ENCODE measurements at regions not wholly inside any gene's neighbourhood (a gene's known extent, or its start where the extent isn't known, plus 50 kb on each side); places are given as distances from the start of the nearest gene placed in this dataset.

DNA sequence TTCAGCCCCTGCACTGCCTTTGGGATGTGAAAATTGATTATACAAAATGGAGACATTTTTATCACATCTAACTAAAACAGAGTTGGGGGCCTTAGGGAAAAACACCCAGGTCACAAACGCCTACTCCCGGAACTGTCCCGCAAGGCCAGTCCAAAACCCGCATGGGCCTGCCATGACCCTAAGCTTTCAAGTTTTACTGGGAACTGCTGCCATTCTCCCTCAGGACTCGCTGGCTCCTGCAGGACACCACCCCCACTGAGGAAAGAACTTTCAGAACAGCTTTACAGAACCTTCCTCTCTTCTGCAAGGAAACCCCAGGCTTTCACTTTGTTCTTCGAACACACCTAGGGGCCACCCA lies 320.4 kb upstream of the HS6ST1 start:
- ATAC-seq (no peak), FAIRE-seq (no peak), DNase-seq (ENCODE audit: extremely low read depth in 1 of 4, low spot score in 3 of 4) (no peak)
- Histone ChIP-seq H3K4me2 (ENCODE audit: insufficient read depth, low read length) (no peak overlapping the region), H3K79me2 (ENCODE audit: control insufficient read depth, insufficient read depth, low read length) (no peaks in the 10 kb centered on the region), H3K9me1 (ENCODE audit: control insufficient read depth, insufficient read depth, low read length) (no peaks in the 10 kb centered on the region), H2AFZ (ENCODE audit: low read depth, low read length) (no peak overlapping the region), H3K36me3 (ENCODE audit: control insufficient read depth, insufficient read depth, low read length) (no peaks in the 10 kb centered on the region), H3K9ac (ENCODE audit: insufficient read depth in 1 of 2, low read depth in 2 of 2, low read length in 2 of 2) (no peak overlapping the region), H3K4me3 (no peak overlapping the region), H3K27ac (ENCODE audit: extremely low read depth, low read depth, low read length) (no peak overlapping the region), H3K9me3 (replicated peaks; ENCODE audit: control insufficient read depth, insufficient read depth, low read depth, low read length) (no peaks in the 10 kb centered on the region), H4K20me1 (replicated peaks; ENCODE audit: control insufficient read depth, insufficient read depth, low read length) (no peaks in the 10 kb centered on the region), H3K27me3 (ENCODE audit: control insufficient read depth in 2 of 2, insufficient read depth in 2 of 2, low read length in 2 of 2) (peaks cover 4 to 53% of the 10 kb centered on the region in 2 experiments; a peak in 3 of 5 replicates), H3K4me1 (replicated peaks in 1 of 2; ENCODE audit: control insufficient read depth in 2 of 2, insufficient read depth in 2 of 2, low read length in 2 of 2) (no peaks in the 10 kb centered on the region)
- POLR2A ChIA-PET: no interaction called here
- 3% methylated on average over 5 of the region's 6 CpGs for WGBS (ENCODE audit: insufficient coverage, low coverage, missing lambda C conversion rate)
- in situ Hi-C loops (cut with MboI): no loop called here
- TF ChIP-seq IFI16 (CRISPR knock-in tag; IDR thresholded peaks at IDR 0.05): no peak
- no peak for TF ChIP-seq RBFOX2 (IDR thresholded peaks at IDR 0.05; ENCODE audit: low read depth, low read length)
- no peak for TF ChIP-seq ZKSCAN1 (IDR thresholded peaks at IDR 0.05; ENCODE audit: low read depth, low read length)
- no peak for TF ChIP-seq TAF9B (IDR thresholded peaks at IDR 0.05; ENCODE audit: partially characterized antibody)
- no peak for TF ChIP-seq FOXM1 (IDR thresholded peaks at IDR 0.05; ENCODE audit: low read depth)
- TF ChIP-seq FOXM1 (CRISPR knock-in tag; IDR thresholded peaks at IDR 0.05; ENCODE audit: low read depth): no peak
- TF ChIP-seq, protein P1, sequence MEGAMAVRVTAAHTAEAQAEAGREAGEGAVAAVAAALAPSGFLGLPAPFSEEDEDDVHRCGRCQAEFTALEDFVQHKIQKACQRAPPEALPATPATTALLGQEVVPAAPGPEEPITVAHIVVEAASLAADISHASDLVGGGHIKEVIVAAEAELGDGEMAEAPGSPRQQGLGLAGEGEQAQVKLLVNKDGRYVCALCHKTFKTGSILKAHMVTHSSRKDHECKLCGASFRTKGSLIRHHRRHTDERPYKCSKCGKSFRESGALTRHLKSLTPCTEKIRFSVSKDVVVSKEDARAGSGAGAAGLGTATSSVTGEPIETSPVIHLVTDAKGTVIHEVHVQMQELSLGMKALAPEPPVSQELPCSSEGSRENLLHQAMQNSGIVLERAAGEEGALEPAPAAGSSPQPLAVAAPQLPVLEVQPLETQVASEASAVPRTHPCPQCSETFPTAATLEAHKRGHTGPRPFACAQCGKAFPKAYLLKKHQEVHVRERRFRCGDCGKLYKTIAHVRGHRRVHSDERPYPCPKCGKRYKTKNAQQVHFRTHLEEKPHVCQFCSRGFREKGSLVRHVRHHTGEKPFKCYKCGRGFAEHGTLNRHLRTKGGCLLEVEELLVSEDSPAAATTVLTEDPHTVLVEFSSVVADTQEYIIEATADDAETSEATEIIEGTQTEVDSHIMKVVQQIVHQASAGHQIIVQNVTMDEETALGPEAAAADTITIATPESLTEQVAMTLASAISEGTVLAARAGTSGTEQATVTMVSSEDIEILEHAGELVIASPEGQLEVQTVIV (CRISPR knock-in tag; IDR thresholded peaks at IDR 0.05; ENCODE audit: borderline replicate concordance): no peak
- no peak for TF ChIP-seq GTF2E2 (tag; IDR thresholded peaks at IDR 0.05)
- no peak for TF ChIP-seq L3MBTL2 (IDR thresholded peaks at IDR 0.05)
- TF ChIP-seq, protein P2, sequence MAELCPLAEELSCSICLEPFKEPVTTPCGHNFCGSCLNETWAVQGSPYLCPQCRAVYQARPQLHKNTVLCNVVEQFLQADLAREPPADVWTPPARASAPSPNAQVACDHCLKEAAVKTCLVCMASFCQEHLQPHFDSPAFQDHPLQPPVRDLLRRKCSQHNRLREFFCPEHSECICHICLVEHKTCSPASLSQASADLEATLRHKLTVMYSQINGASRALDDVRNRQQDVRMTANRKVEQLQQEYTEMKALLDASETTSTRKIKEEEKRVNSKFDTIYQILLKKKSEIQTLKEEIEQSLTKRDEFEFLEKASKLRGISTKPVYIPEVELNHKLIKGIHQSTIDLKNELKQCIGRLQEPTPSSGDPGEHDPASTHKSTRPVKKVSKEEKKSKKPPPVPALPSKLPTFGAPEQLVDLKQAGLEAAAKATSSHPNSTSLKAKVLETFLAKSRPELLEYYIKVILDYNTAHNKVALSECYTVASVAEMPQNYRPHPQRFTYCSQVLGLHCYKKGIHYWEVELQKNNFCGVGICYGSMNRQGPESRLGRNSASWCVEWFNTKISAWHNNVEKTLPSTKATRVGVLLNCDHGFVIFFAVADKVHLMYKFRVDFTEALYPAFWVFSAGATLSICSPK (IDR thresholded peaks at IDR 0.05; ENCODE audit: borderline replicate concordance): no peak
- TF ChIP-seq ZNF224 (CRISPR knock-in tag; IDR thresholded peaks at IDR 0.05): no peak
- no peak for TF ChIP-seq NFE2 (IDR thresholded peaks at IDR 0.05; ENCODE audit: low read depth)
- TF ChIP-seq, protein P3, sequence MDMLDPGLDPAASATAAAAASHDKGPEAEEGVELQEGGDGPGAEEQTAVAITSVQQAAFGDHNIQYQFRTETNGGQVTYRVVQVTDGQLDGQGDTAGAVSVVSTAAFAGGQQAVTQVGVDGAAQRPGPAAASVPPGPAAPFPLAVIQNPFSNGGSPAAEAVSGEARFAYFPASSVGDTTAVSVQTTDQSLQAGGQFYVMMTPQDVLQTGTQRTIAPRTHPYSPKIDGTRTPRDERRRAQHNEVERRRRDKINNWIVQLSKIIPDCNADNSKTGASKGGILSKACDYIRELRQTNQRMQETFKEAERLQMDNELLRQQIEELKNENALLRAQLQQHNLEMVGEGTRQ (CRISPR knock-in tag; IDR thresholded peaks at IDR 0.05): no peak
- no peak for TF ChIP-seq MCM2 (IDR thresholded peaks at IDR 0.05; ENCODE audit: low read depth)
- TF ChIP-seq, protein P4, sequence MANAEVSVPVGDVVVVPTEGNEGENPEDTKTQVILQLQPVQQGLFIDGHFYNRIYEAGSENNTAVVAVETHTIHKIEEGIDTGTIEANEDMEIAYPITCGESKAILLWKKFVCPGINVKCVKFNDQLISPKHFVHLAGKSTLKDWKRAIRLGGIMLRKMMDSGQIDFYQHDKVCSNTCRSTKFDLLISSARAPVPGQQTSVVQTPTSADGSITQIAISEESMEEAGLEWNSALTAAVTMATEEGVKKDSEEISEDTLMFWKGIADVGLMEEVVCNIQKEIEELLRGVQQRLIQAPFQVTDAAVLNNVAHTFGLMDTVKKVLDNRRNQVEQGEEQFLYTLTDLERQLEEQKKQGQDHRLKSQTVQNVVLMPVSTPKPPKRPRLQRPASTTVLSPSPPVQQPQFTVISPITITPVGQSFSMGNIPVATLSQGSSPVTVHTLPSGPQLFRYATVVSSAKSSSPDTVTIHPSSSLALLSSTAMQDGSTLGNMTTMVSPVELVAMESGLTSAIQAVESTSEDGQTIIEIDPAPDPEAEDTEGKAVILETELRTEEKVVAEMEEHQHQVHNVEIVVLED (CRISPR knock-in tag; IDR thresholded peaks at IDR 0.05): no peak
- TF ChIP-seq RFX1 (IDR thresholded peaks at IDR 0.05): no peak
- no peak for TF ChIP-seq ZSCAN32 (CRISPR knock-in tag; IDR thresholded peaks at IDR 0.05)
- no peak for TF ChIP-seq ZNF75A (CRISPR knock-in tag; IDR thresholded peaks at IDR 0.05)
- intact Hi-C loops (cut with micrococcal nuclease): no loop called here
- no TSS peak for BruUV-seq (replicated peaks)
- CTCF ChIA-PET (ENCODE audit: low intra/inter-chr PET ratio): no interaction called here
